ENCODE measurements at regions not wholly inside any gene's neighbourhood (a gene's known extent, or its start where the extent isn't known, plus 50 kb on each side); places are given as distances from the start of the nearest gene placed in this dataset.

GRCh38 chr1:239436286-239436685 lies 49.9 kb downstream of the CHRM3 start:
- H3K9me3 Mint-ChIP-seq: no peaks in the 10 kb centered on the region
- no peaks in the 10 kb centered on the region for H3K36me3 Mint-ChIP-seq (ENCODE audit: low read depth)
- H3K27ac Mint-ChIP-seq: no peak overlapping the region
- no peak overlapping the region for H3K4me3 Mint-ChIP-seq
- no peaks in the 10 kb centered on the region for H3K27me3 Mint-ChIP-seq (ENCODE audit: low read depth)
- no peak for DNase-seq (ENCODE audit: low spot score)
- no peaks in the 10 kb centered on the region for H3K4me1 Mint-ChIP-seq (ENCODE audit: low read depth)

GRCh38 chr1:239437822-239438221 lies 51.5 kb downstream of the CHRM3 start:
- H3K9me3 Mint-ChIP-seq: no peaks in the 10 kb centered on the region
- no peak overlapping the region for H3K27ac Mint-ChIP-seq
- DNase-seq (ENCODE audit: low spot score): no peak
- no peaks in the 10 kb centered on the region for H3K27me3 Mint-ChIP-seq (ENCODE audit: low read depth)
- H3K4me3 Mint-ChIP-seq: no peak overlapping the region
- no peaks in the 10 kb centered on the region for H3K36me3 Mint-ChIP-seq (ENCODE audit: low read depth)
- H3K4me1 Mint-ChIP-seq (ENCODE audit: low read depth): no peaks in the 10 kb centered on the region

GRCh38 chr1:239438891-239439290 lies 52.5 kb downstream of the CHRM3 start:
- Mint-ChIP-seq H3K27ac (no peak overlapping the region), H3K9me3 (no peaks in the 10 kb centered on the region), H3K4me1 (ENCODE audit: low read depth) (no peaks in the 10 kb centered on the region), H3K4me3 (no peak overlapping the region), H3K27me3 (ENCODE audit: low read depth) (no peaks in the 10 kb centered on the region), H3K36me3 (ENCODE audit: low read depth) (no peaks in the 10 kb centered on the region)
- no peak for DNase-seq (ENCODE audit: low spot score)

GRCh38 chr1:239443361-239443760 lies 57.0 kb downstream of the CHRM3 start:
- H3K36me3 Mint-ChIP-seq (ENCODE audit: low read depth): no peaks in the 10 kb centered on the region
- H3K27ac Mint-ChIP-seq: no peak overlapping the region
- no peak for DNase-seq (ENCODE audit: low spot score)
- H3K9me3 Mint-ChIP-seq: no peaks in the 10 kb centered on the region
- H3K27me3 Mint-ChIP-seq (ENCODE audit: low read depth): no peaks in the 10 kb centered on the region
- no peaks in the 10 kb centered on the region for H3K4me1 Mint-ChIP-seq (ENCODE audit: low read depth)
- H3K4me3 Mint-ChIP-seq: no peak overlapping the region

GRCh38 chr1:239446611-239447010 lies 60.2 kb downstream of the CHRM3 start:
- no peaks in the 10 kb centered on the region for H3K36me3 Mint-ChIP-seq (ENCODE audit: low read depth)
- no peak for DNase-seq (ENCODE audit: low spot score)
- no peaks in the 10 kb centered on the region for H3K4me1 Mint-ChIP-seq (ENCODE audit: low read depth)
- no peak overlapping the region for H3K4me3 Mint-ChIP-seq
- H3K9me3 Mint-ChIP-seq: no peaks in the 10 kb centered on the region
- no peaks in the 10 kb centered on the region for H3K27me3 Mint-ChIP-seq (ENCODE audit: low read depth)
- no peak overlapping the region for H3K27ac Mint-ChIP-seq

- H3K36me3 Mint-ChIP-seq (ENCODE audit: low read depth): no peaks in the 10 kb centered on the region
- no peaks in the 10 kb centered on the region for H3K4me1 Mint-ChIP-seq (ENCODE audit: low read depth)
- no peak overlapping the region for H3K4me3 Mint-ChIP-seq
- H3K27ac Mint-ChIP-seq: no peak overlapping the region
- H3K27me3 Mint-ChIP-seq (ENCODE audit: low read depth): no peaks in the 10 kb centered on the region
- H3K9me3 Mint-ChIP-seq: no peaks in the 10 kb centered on the region
- DNase-seq (ENCODE audit: low spot score): no peak
These were observed 62.5 kb downstream of the CHRM3 start for GRCh38 chr1:239448911-239449310.

- no peak for DNase-seq (ENCODE audit: low spot score)
- no peak overlapping the region for H3K4me3 Mint-ChIP-seq
- H3K4me1 Mint-ChIP-seq (ENCODE audit: low read depth): peaks cover 5% of the 10 kb centered on the region
- H3K27me3 Mint-ChIP-seq (ENCODE audit: low read depth): no peaks in the 10 kb centered on the region
- H3K27ac Mint-ChIP-seq: no peak overlapping the region
- no peaks in the 10 kb centered on the region for H3K9me3 Mint-ChIP-seq
- H3K36me3 Mint-ChIP-seq (ENCODE audit: low read depth): no peaks in the 10 kb centered on the region
These were observed 69.4 kb downstream of the CHRM3 start for GRCh38 chr1:239455743-239456142.

GRCh38 chr1:239456788-239457187 lies 70.4 kb downstream of the CHRM3 start:
- no peak overlapping the region for H3K27ac Mint-ChIP-seq
- H3K27me3 Mint-ChIP-seq (ENCODE audit: low read depth): no peaks in the 10 kb centered on the region
- no peak overlapping the region for H3K4me3 Mint-ChIP-seq
- no peak for DNase-seq (ENCODE audit: low spot score)
- peaks cover 5% of the 10 kb centered on the region for H3K4me1 Mint-ChIP-seq (ENCODE audit: low read depth)
- no peaks in the 10 kb centered on the region for H3K36me3 Mint-ChIP-seq (ENCODE audit: low read depth)
- H3K9me3 Mint-ChIP-seq: no peaks in the 10 kb centered on the region

GRCh38 chr1:239457491-239458143 lies 71.2 kb downstream of the CHRM3 start:
- peak overlapping the region; percentile 42 for H3K4me3 Mint-ChIP-seq
- no peak overlapping the region for H3K27ac Mint-ChIP-seq
- H3K36me3 Mint-ChIP-seq (ENCODE audit: low read depth): no peaks in the 10 kb centered on the region
- peaks cover 5% of the 10 kb centered on the region for H3K4me1 Mint-ChIP-seq (ENCODE audit: low read depth)
- H3K27me3 Mint-ChIP-seq (ENCODE audit: low read depth): no peaks in the 10 kb centered on the region
- H3K9me3 Mint-ChIP-seq: no peaks in the 10 kb centered on the region
- no peak for DNase-seq (ENCODE audit: low spot score)

- H3K27me3 Mint-ChIP-seq (ENCODE audit: low read depth): no peaks in the 10 kb centered on the region
- H3K9me3 Mint-ChIP-seq: no peaks in the 10 kb centered on the region
- no peak for DNase-seq (ENCODE audit: low spot score)
- H3K4me1 Mint-ChIP-seq (ENCODE audit: low read depth): peaks cover 5% of the 10 kb centered on the region
- no peak overlapping the region for H3K27ac Mint-ChIP-seq
- no peaks in the 10 kb centered on the region for H3K36me3 Mint-ChIP-seq (ENCODE audit: low read depth)
- H3K4me3 Mint-ChIP-seq: peak overlapping the region; percentile 4
These were observed 71.8 kb downstream of the CHRM3 start for GRCh38 chr1:239458144-239458500.

- Mint-ChIP-seq H3K36me3 (ENCODE audit: low read depth) (no peaks in the 10 kb centered on the region), H3K4me1 (ENCODE audit: low read depth) (no peaks in the 10 kb centered on the region), H3K4me3 (no peak overlapping the region), H3K27ac (no peak overlapping the region), H3K9me3 (no peaks in the 10 kb centered on the region), H3K27me3 (ENCODE audit: low read depth) (no peaks in the 10 kb centered on the region)
- no peak for DNase-seq (ENCODE audit: low spot score)
These were observed 81.4 kb downstream of the CHRM3 start for GRCh38 chr1:239467730-239468129.

- peaks cover 17% of the 10 kb centered on the region for H3K9me3 Mint-ChIP-seq
- H3K27ac Mint-ChIP-seq: no peak overlapping the region
- no peak for DNase-seq (ENCODE audit: low spot score)
- H3K4me3 Mint-ChIP-seq: no peak overlapping the region
- no peaks in the 10 kb centered on the region for H3K4me1 Mint-ChIP-seq (ENCODE audit: low read depth)
- H3K27me3 Mint-ChIP-seq (ENCODE audit: low read depth): no peaks in the 10 kb centered on the region
- H3K36me3 Mint-ChIP-seq (ENCODE audit: low read depth): no peaks in the 10 kb centered on the region
These were observed 91.7 kb downstream of the CHRM3 start for GRCh38 chr1:239478069-239478468.

- Mint-ChIP-seq H3K27ac (no peak overlapping the region), H3K9me3 (peaks cover 9% of the 10 kb centered on the region), H3K36me3 (ENCODE audit: low read depth) (no peaks in the 10 kb centered on the region), H3K27me3 (ENCODE audit: low read depth) (no peaks in the 10 kb centered on the region), H3K4me1 (ENCODE audit: low read depth) (peaks cover 6% of the 10 kb centered on the region), H3K4me3 (no peak overlapping the region)
- DNase-seq (ENCODE audit: low spot score): no peak
These were observed 97.0 kb downstream of the CHRM3 start for GRCh38 chr1:239483391-239483790.

GRCh38 chr1:239493811-239494414 lies 107.5 kb downstream of the CHRM3 start:
- Mint-ChIP-seq H3K4me3 (no peak overlapping the region), H3K36me3 (ENCODE audit: low read depth) (no peaks in the 10 kb centered on the region), H3K27ac (no peak overlapping the region), H3K9me3 (no peaks in the 10 kb centered on the region), H3K27me3 (ENCODE audit: low read depth) (no peaks in the 10 kb centered on the region), H3K4me1 (ENCODE audit: low read depth) (no peaks in the 10 kb centered on the region)
- DNase-seq (ENCODE audit: low spot score): no peak

- Mint-ChIP-seq H3K27me3 (ENCODE audit: low read depth) (no peaks in the 10 kb centered on the region), H3K36me3 (ENCODE audit: low read depth) (no peaks in the 10 kb centered on the region), H3K27ac (no peak overlapping the region), H3K4me3 (no peak overlapping the region), H3K4me1 (ENCODE audit: low read depth) (peaks cover 8% of the 10 kb centered on the region), H3K9me3 (peaks cover 26% of the 10 kb centered on the region)
- no peak for DNase-seq (ENCODE audit: low spot score)
These were observed 118.7 kb downstream of the CHRM3 start for GRCh38 chr1:239505094-239505493.

Data from T-helper 2 cell treated with Interferon-gamma antibody and Interleukin-4, amounts not matched to agents 5 μg/mL and 100 μg/mL, for 36 hours (primary cell).